IMR-90 (cell line): ENCODE measurements at regions not wholly inside any gene's neighbourhood (a gene's known extent, or its start where the extent isn't known, plus 50 kb on each side); places are given as distances from the start of the nearest gene placed in this dataset.
A peak's percentile ranks its signal among the peaks of the same experiment; 100 is the strongest.

Source experiments
- ATAC-seq: fragments of 200-7000 bp; cut with Tn5 transposase; 2 replicates; pipeline ENCODE4 v1.9.1; 2020; ENCODE audit warnings: low read depth, mild to moderate bottlenecking, moderate library complexity
- BruUV-seq: library from RNA; stranded (reverse); fragments of 400-500 nt; replicated peaks from 2 replicates; lab custom pipeline; 2021; lab: Mats Ljungman, UMichigan
- CTCF ChIA-PET: fragments of 300-600 bp; formaldehyde crosslinking; extraction: SDS; loops from one replicate; lab custom pipeline; 2021; ENCODE audit warnings: antibody characterized with exemption; lab: Yijun Ruan, JAX
- POLR2A ChIA-PET: fragments of 300-600 bp; sonication (Branson Sonifier 250); formaldehyde crosslinking; loops from one replicate; lab custom pipeline; 2022; ENCODE audit warnings: antibody characterized with exemption; ENCODE audit not compliant: unreplicated experiment; lab: Charles Lee
- DNase-seq: peaks from one replicate; pipeline ENCODE4 v3.0.0; 2013
- H2AFZ ChIP-seq: replicated peaks from 2 replicates; pipeline ENCODE3; 2013; ENCODE audit warnings: low read length, mild to moderate bottlenecking; ENCODE audit not compliant: poor library complexity
- H2AK5ac ChIP-seq: 2 replicates; pipeline ENCODE4 v1.6.1; 2013; ENCODE audit warnings: low read depth, low read length, inconsistent platforms
- H2AK9ac ChIP-seq: replicated peaks from 2 replicates; pipeline ENCODE3; 2013; ENCODE audit warnings: mild to moderate bottlenecking, low read depth, low read length, moderate library complexity; ENCODE audit not compliant: poor library complexity
- H2BK120ac ChIP-seq: 2 replicates; pipeline ENCODE4 v1.6.1; 2013; ENCODE audit warnings: low read depth, low read length, inconsistent platforms
- H2BK15ac ChIP-seq: 3 replicates; pipeline ENCODE4 v1.6.1; 2013; ENCODE audit warnings: low read depth, low read length, inconsistent platforms
- H2BK20ac ChIP-seq: 2 replicates; pipeline ENCODE4 v1.6.1; 2013; ENCODE audit warnings: low read depth, mild to moderate bottlenecking, inconsistent platforms, low read length, moderate library complexity
- H2BK5ac ChIP-seq: 2 replicates; pipeline ENCODE4 v1.6.1; 2013; ENCODE audit warnings: mild to moderate bottlenecking, low read depth, low read length, inconsistent platforms; ENCODE audit not compliant: poor library complexity, severe bottlenecking
- H3K14ac ChIP-seq: replicated peaks from 2 replicates; pipeline ENCODE4 v1.6.1; 2013; ENCODE audit warnings: low read depth, low read length, inconsistent platforms
- H3K18ac ChIP-seq: 2 replicates; pipeline ENCODE4 v1.6.1; 2013; ENCODE audit warnings: low read depth, low read length, control low read depth
- H3K23ac ChIP-seq: 2 replicates; pipeline ENCODE4 v1.6.1; 2013; ENCODE audit warnings: low read depth, low read length, inconsistent platforms
- H3K27ac ChIP-seq: 2 replicates; pipeline ENCODE4 v1.5.1; 2013; ENCODE audit warnings: mild to moderate bottlenecking, control low read depth, low read length; ENCODE audit not compliant: insufficient read depth
- H3K27me3 ChIP-seq: 2 replicates; pipeline ENCODE4 v1.6.1; 2013; ENCODE audit warnings: low read length; ENCODE audit not compliant: control insufficient read depth, insufficient read depth
- H3K36me3 ChIP-seq: 2 replicates; pipeline ENCODE4 v1.6.1; 2013; ENCODE audit warnings: low read length, mixed read lengths; ENCODE audit not compliant: control insufficient read depth, insufficient read depth
- H3K4ac ChIP-seq: 2 replicates; pipeline ENCODE4 v1.6.1; 2013; ENCODE audit warnings: low read depth, low read length, inconsistent platforms
- H3K4me1 ChIP-seq: 2 replicates; pipeline ENCODE4 v1.6.1; 2013; ENCODE audit warnings: low read length, mixed read lengths; ENCODE audit not compliant: control insufficient read depth, insufficient read depth
- H3K4me2 ChIP-seq: 2 replicates; pipeline ENCODE4 v1.6.1; 2013; ENCODE audit warnings: low read depth, mild to moderate bottlenecking, control low read depth, low read length, moderate library complexity
- H3K4me3 ChIP-seq: 2 replicates; pipeline ENCODE4 v1.5.1; 2013; ENCODE audit warnings: low read depth, mild to moderate bottlenecking, control low read depth, low read length, moderate library complexity; ENCODE audit not compliant: insufficient read depth
- H3K56ac ChIP-seq: 2 replicates; pipeline ENCODE4 v1.6.1; 2013; ENCODE audit warnings: low read length, inconsistent platforms; ENCODE audit not compliant: insufficient read depth; ENCODE audit errors: extremely low read depth
- H3K79me1 ChIP-seq, 2 experiments: 2 replicates each; pipeline ENCODE4 v1.6.1; 2013; ENCODE audit warnings: low read length in 2 of 2, inconsistent platforms in 1 of 2, low read depth in 1 of 2
- H3K9ac ChIP-seq: 2 replicates; pipeline ENCODE4 v1.6.1; 2013; ENCODE audit warnings: low read depth, low read length, control low read depth
- H3K9me1 ChIP-seq: 2 replicates; pipeline ENCODE4 v1.6.1; 2013; ENCODE audit warnings: low read length, inconsistent platforms; ENCODE audit not compliant: insufficient read depth
- H3K9me3 ChIP-seq: 2 replicates; pipeline ENCODE4 v1.6.1; 2013; ENCODE audit warnings: low read length; ENCODE audit not compliant: control insufficient read depth, insufficient read depth
- H4K20me1 ChIP-seq: 2 replicates; pipeline ENCODE4 v1.6.1; 2013; ENCODE audit warnings: low read length, inconsistent platforms; ENCODE audit not compliant: insufficient read depth
- H4K5ac ChIP-seq: 2 replicates; pipeline ENCODE4 v1.6.1; 2013; ENCODE audit warnings: mild to moderate bottlenecking, low read depth, low read length, control low read depth
- H4K8ac ChIP-seq, 2 experiments: 2 replicates each; pipeline ENCODE4 v1.6.1; 2013; ENCODE audit warnings: low read depth in 2 of 2, low read length in 2 of 2, control low read depth in 1 of 2, inconsistent platforms in 1 of 2
- H4K91ac ChIP-seq: 2 replicates; pipeline ENCODE4 v1.6.1; 2013; ENCODE audit warnings: low read depth, low read length, inconsistent platforms; ENCODE audit not compliant: insufficient read depth
- MAFK ChIP-seq: IDR thresholded peaks from 2 replicates; pipeline ENCODE4 v1.6.1; 2012; ENCODE audit warnings: low read depth, low read length, improper control_type of control experiment
- USF2 ChIP-seq: fragments of 150-350 bp; IDR thresholded peaks from 2 replicates; pipeline ENCODE4 v1.6.1; 2017; ENCODE audit warnings: mild to moderate bottlenecking, antibody characterized with exemption, low read length, low read depth
- WGBS, 2 experiments: methylation state at CpG; one replicate each; pipeline versions ENCODE4 v1.1.5 to v1.1.7; 2013; ENCODE audit warnings: missing lambda C conversion rate in 2 of 2; ENCODE audit not compliant: insufficient read length in 1 of 2; ENCODE audit errors: extremely low coverage in 2 of 2; 5-methylcytosine and 5-hydroxymethylcytosine counted together
- dilution Hi-C: fragments of 300-500 bp; cut with HindIII; formaldehyde crosslinking; loops from one replicate; pipeline ENCODE4 v1.14.3; 2018; ENCODE audit warnings: low sequenced_read_pairs; ENCODE audit not compliant: unreplicated experiment
- in situ Hi-C: fragments of 300-500 bp; cut with MboI; formaldehyde crosslinking; loops from 3 replicates; pipeline ENCODE4 v1.14.3; 2019; ENCODE audit warnings: low sequenced_read_pairs, inconsistent platforms, mixed read lengths
- intact Hi-C: fragments of 100-400 bp; cut with micrococcal nuclease; formaldehyde crosslinking; loops from 2 replicates; pipeline ENCODE4 v1.10.0; 2022

GRCh38 chr1:58983633-58984245 is 199.9 kb upstream of the JUN start:
- Histone ChIP-seq H3K27ac (no peak overlapping the region), H4K91ac (no peak overlapping the region), H3K9me1 (no peaks in the 10 kb centered on the region), H2AK5ac (no peak overlapping the region), H2BK5ac (no peak overlapping the region), H3K4me1 (peaks cover 7% of the 10 kb centered on the region; the same call in 1 of the 2 replicates), H2AK9ac (no peak overlapping the region), H3K4me3 (no peak overlapping the region), H2BK15ac (no peak overlapping the region), H2AFZ (no peak overlapping the region), H4K5ac (no peak overlapping the region), H3K14ac (no peak overlapping the region), H4K8ac (no peak overlapping the region), H4K20me1 (no peaks in the 10 kb centered on the region), H3K4me2 (no peak overlapping the region), H3K27me3 (no peaks in the 10 kb centered on the region; the same call in 1 of the 2 replicates), H3K18ac (no peak overlapping the region), H3K79me1 (no peaks in the 10 kb centered on the region), H3K23ac (no peak overlapping the region), H3K56ac (no peak overlapping the region), H3K9ac (no peak overlapping the region), H3K4ac (no peak overlapping the region), H2BK120ac (no peak overlapping the region), H3K36me3 (no peaks in the 10 kb centered on the region), H3K9me3 (no peaks in the 10 kb centered on the region), H2BK20ac (no peak overlapping the region)
- no peak for ATAC-seq
- no peak for DNase-seq
- TF ChIP-seq MAFK (peak; percentile 32; the same call in 1 of the 2 replicates), USF2 (no peak)
- dilution Hi-C loops = no loop called here
- ChIA-PET POLR2A (no interaction called here), CTCF (no interaction called here)
- no CpG with 5 or more reads among the region's 2 CpGs for WGBS, 2 experiments
- in situ Hi-C loops = no loop called here
- intact Hi-C loops = loop anchor here (5.0 kb wide), 1 partner anchor 66 kb away; no protein-coding TSS in a partner anchor
- BruUV-seq = no TSS peak
